PC-9 (cell line): ENCODE measurements at regions not wholly inside any gene's neighbourhood (a gene's known extent, or its start where the extent isn't known, plus 50 kb on each side); places are given as distances from the start of the nearest gene placed in this dataset.

Experiments
- BruUV-seq: library from RNA; stranded (reverse); fragments of 400-500 nt; replicated peaks from 2 replicates; lab custom pipeline; 2021; lab: Mats Ljungman, UMichigan
- CTCF ChIA-PET: fragments of 300-600 bp; sonication (Branson Sonifier 250); formaldehyde crosslinking; loops from one replicate; lab custom pipeline; 2022; ENCODE audit warnings: antibody characterized with exemption; lab: Charles Lee
- POLR2A ChIA-PET: fragments of 300-600 bp; sonication (Branson Sonifier 250); formaldehyde crosslinking; loops from one replicate; lab custom pipeline; 2022; ENCODE audit warnings: antibody characterized with exemption; ENCODE audit not compliant: unreplicated experiment; lab: Charles Lee
- DNase-seq, 2 experiments: peaks; one replicate each; pipeline versions ENCODE4 v3.0.0 to v3.0.0-alpha.2; 2015 to 2022; ENCODE audit warnings: mixed read lengths in 1 of 2
- H2AFZ ChIP-seq: fragments of 200-600 bp; sonication (generic); 2 replicates; pipeline ENCODE4 v1.8.1; 2017; ENCODE audit warnings: antibody characterized with exemption
- H3F3A ChIP-seq: fragments of 200-600 bp; sonication (generic); 2 replicates; pipeline ENCODE4 v1.8.1; 2017; ENCODE audit warnings: antibody characterized with exemption, mild to moderate bottlenecking, low read depth; ENCODE audit not compliant: insufficient read depth
- H3K27ac ChIP-seq: fragments of 200-600 bp; sonication (generic); 2 replicates; pipeline ENCODE4 v1.6.1; 2016; ENCODE audit warnings: mixed run types
- H3K27me3 ChIP-seq: fragments of 200-600 bp; sonication (generic); 2 replicates; pipeline ENCODE4 v1.6.1; 2016; ENCODE audit warnings: low read depth, mixed run types; ENCODE audit not compliant: insufficient read depth
- H3K36me3 ChIP-seq: fragments of 200-600 bp; sonication (generic); 2 replicates; pipeline ENCODE4 v1.6.1; 2016; ENCODE audit warnings: low read depth, mixed run types
- H3K4me1 ChIP-seq: fragments of 200-600 bp; sonication (generic); replicated peaks from 2 replicates; pipeline ENCODE4 v1.6.1; 2016; ENCODE audit warnings: mixed run types; ENCODE audit not compliant: insufficient read depth
- H3K4me2 ChIP-seq: fragments of 200-600 bp; sonication (generic); 2 replicates; pipeline ENCODE4 v1.6.1; 2017; ENCODE audit warnings: mixed run types
- H3K4me3 ChIP-seq: fragments of 200-600 bp; sonication (generic); 2 replicates; pipeline ENCODE4 v1.6.1; 2016; ENCODE audit warnings: mixed run types
- H3K79me2 ChIP-seq: fragments of 200-600 bp; sonication (generic); 2 replicates; pipeline ENCODE4 v1.6.1; 2017; ENCODE audit warnings: low read depth, mixed run types
- H3K9me2 ChIP-seq: fragments of 200-600 bp; sonication (generic); 2 replicates; pipeline ENCODE4 v1.8.1; 2017; ENCODE audit warnings: mild to moderate bottlenecking; ENCODE audit not compliant: insufficient read depth
- H3K9me3 ChIP-seq: fragments of 200-600 bp; sonication (generic); 2 replicates; pipeline ENCODE4 v1.8.1; 2016; ENCODE audit warnings: low read depth; ENCODE audit not compliant: insufficient read depth
- H4K20me1 ChIP-seq: fragments of 200-600 bp; sonication (generic); 2 replicates; pipeline ENCODE4 v1.8.1; 2017; ENCODE audit not compliant: insufficient read depth
- CTCF ChIP-seq: fragments of 200-600 bp; sonication (generic); conservative IDR thresholded peaks from 2 replicates; pipeline ENCODE4 v1.6.1; 2017; ENCODE audit warnings: mixed run types, antibody characterized with exemption, mild to moderate bottlenecking, moderate library complexity
- EZH2 ChIP-seq: fragments of 200-600 bp; sonication (generic); IDR thresholded peaks from 2 replicates; pipeline ENCODE4 v1.8.0; 2017; ENCODE audit warnings: antibody characterized with exemption, low read depth
- intact Hi-C: fragments of 100-400 bp; cut with micrococcal nuclease; formaldehyde crosslinking; loops from one replicate; pipeline ENCODE4 v1.10.0; 2022; ENCODE audit not compliant: unreplicated experiment

GRCh38 chr18:43758734-43759133 lies 481.4 kb upstream of the SYT4 start:
- no TSS peak for BruUV-seq
- no peak for TF ChIP-seq CTCF
- no peak for TF ChIP-seq EZH2
- no peaks in the 10 kb centered on the region for H3K79me2 ChIP-seq
- H3K4me3 ChIP-seq = no peak overlapping the region
- 0 out of 2 replicates have a peak, but pooled peaks cover 5% of the 10 kb centered on the region for H3K4me1 ChIP-seq
- H3F3A ChIP-seq = no peaks in the 10 kb centered on the region
- no peak overlapping the region for H3K27ac ChIP-seq
- no peak overlapping the region for H3K4me2 ChIP-seq
- no peaks in the 10 kb centered on the region for H3K36me3 ChIP-seq
- DNase-seq = no peak
- no peaks in the 10 kb centered on the region for H3K9me3 ChIP-seq
- POLR2A ChIA-PET = no interaction called here
- intact Hi-C loops = no loop called here
- H3K27me3 ChIP-seq = no peaks in the 10 kb centered on the region
- CTCF ChIA-PET = no interaction called here
- no peaks in the 10 kb centered on the region for H4K20me1 ChIP-seq
- no peaks in the 10 kb centered on the region for H3K9me2 ChIP-seq
- no peak overlapping the region for H2AFZ ChIP-seq

- no peaks in the 10 kb centered on the region for H3K9me2 ChIP-seq
- no peak overlapping the region for H3K4me2 ChIP-seq
- POLR2A ChIA-PET = no interaction called here
- CTCF ChIA-PET = no interaction called here
- H3K9me3 ChIP-seq = no peaks in the 10 kb centered on the region
- H3F3A ChIP-seq = no peaks in the 10 kb centered on the region
- no peak overlapping the region for H3K27ac ChIP-seq
- H4K20me1 ChIP-seq = no peaks in the 10 kb centered on the region
- no TSS peak for BruUV-seq
- H3K4me1 ChIP-seq = 0 out of 2 replicates have a peak, but pooled peaks cover 5% of the 10 kb centered on the region
- no peak for DNase-seq
- H3K36me3 ChIP-seq = no peaks in the 10 kb centered on the region
- no peaks in the 10 kb centered on the region for H3K79me2 ChIP-seq
- no peaks in the 10 kb centered on the region for H3K27me3 ChIP-seq
- H3K4me3 ChIP-seq = no peak overlapping the region
- intact Hi-C loops = no loop called here
- no peak overlapping the region for H2AFZ ChIP-seq
- no peak for TF ChIP-seq EZH2
- no peak for TF ChIP-seq CTCF
These were observed 482.7 kb upstream of the SYT4 start for GRCh38 chr18:43760010-43760409.

GRCh38 chr18:43772907-43773306 lies 495.6 kb upstream of the SYT4 start:
- H3K36me3 ChIP-seq = no peaks in the 10 kb centered on the region
- BruUV-seq = no TSS peak
- intact Hi-C loops = no loop called here
- no peak overlapping the region for H3K4me3 ChIP-seq
- H3K9me2 ChIP-seq = no peaks in the 10 kb centered on the region
- no peak for TF ChIP-seq EZH2
- no peak for TF ChIP-seq CTCF
- no peak overlapping the region for H3K4me2 ChIP-seq
- CTCF ChIA-PET = no interaction called here
- POLR2A ChIA-PET = no interaction called here
- no peak for DNase-seq
- no peaks in the 10 kb centered on the region for H4K20me1 ChIP-seq
- H3K9me3 ChIP-seq = no peaks in the 10 kb centered on the region
- H2AFZ ChIP-seq = no peak overlapping the region
- no peaks in the 10 kb centered on the region for H3F3A ChIP-seq
- no peaks in the 10 kb centered on the region for H3K27me3 ChIP-seq
- no peak overlapping the region for H3K27ac ChIP-seq
- H3K4me1 ChIP-seq = no peaks in the 10 kb centered on the region
- no peaks in the 10 kb centered on the region for H3K79me2 ChIP-seq
